Glomerular endothelial cell (primary cell): ENCODE measurements at regions not wholly inside any gene's neighbourhood (a gene's known extent, or its start where the extent isn't known, plus 50 kb on each side); places are given as distances from the start of the nearest gene placed in this dataset.
"Not testable (repeated sequence)": the region's sequence is repeated elsewhere in the genome, so short reads cannot be mapped to it uniquely, and the experiment has no call there.

Source experiments
- DNase-seq: peaks from one replicate; pipeline ENCODE4 v3.0.0-alpha.2; 2011; ENCODE audit warnings: low read depth, low spot score; ENCODE audit errors: extremely low read depth

GRCh38 chr2:81136296-81136695 is 831.7 kb upstream of the LRRTM1 start:
- no peak for DNase-seq

- DNase-seq, result no peak
Measured at GRCh38 chr2:81097361-81097760, 792.8 kb upstream of the LRRTM1 start.

- DNase-seq, result no peak
Measured at GRCh38 chr2:81093031-81093430, 788.5 kb upstream of the LRRTM1 start.

- no peak for DNase-seq
Measured at GRCh38 chr2:81087646-81088045, 783.1 kb upstream of the LRRTM1 start.

- no peak for DNase-seq
Measured at GRCh38 chr2:81084101-81084500, 779.5 kb upstream of the LRRTM1 start.

- no peak for DNase-seq
Measured at GRCh38 chr2:81078631-81079030, 774.1 kb upstream of the LRRTM1 start.

GRCh38 chr2:81078102-81078501 is 773.5 kb upstream of the LRRTM1 start:
- DNase-seq, result no peak

- no peak for DNase-seq
Measured at GRCh38 chr2:81077396-81077795, 772.8 kb upstream of the LRRTM1 start.

- no peak for DNase-seq
Measured at GRCh38 chr2:81073412-81073811, 768.9 kb upstream of the LRRTM1 start.

GRCh38 chr2:81068144-81068543 is 763.6 kb upstream of the LRRTM1 start:
- DNase-seq, result no peak

GRCh38 chr2:81061016-81061415 is 756.5 kb upstream of the LRRTM1 start:
- no peak for DNase-seq

GRCh38 chr2:81050580-81051095 is 746.1 kb upstream of the LRRTM1 start:
- DNase-seq, result no peak

- DNase-seq, result no peak
Measured at GRCh38 chr2:81043681-81044080, 739.1 kb upstream of the LRRTM1 start.

GRCh38 chr2:81007104-81007503 is 702.6 kb upstream of the LRRTM1 start:
- DNase-seq, result no peak

GRCh38 chr2:81002906-81003305 is 698.4 kb upstream of the LRRTM1 start:
- DNase-seq, result no peak

- no peak for DNase-seq
Measured at GRCh38 chr2:80987466-80987865, 682.9 kb upstream of the LRRTM1 start.

GRCh38 chr2:80969900-80970299 is 665.3 kb upstream of the LRRTM1 start:
- no peak for DNase-seq

GRCh38 chr2:80968450-80968849 is 663.9 kb upstream of the LRRTM1 start:
- DNase-seq, result no peak

- no peak for DNase-seq
Measured at GRCh38 chr2:80947601-80948130, 643.1 kb upstream of the LRRTM1 start.

- no peak for DNase-seq
Measured at GRCh38 chr2:80943487-80943886, 638.9 kb upstream of the LRRTM1 start.

GRCh38 chr2:80942766-80943165 is 638.2 kb upstream of the LRRTM1 start:
- DNase-seq, result no peak

GRCh38 chr2:80938463-80938862 is 633.9 kb upstream of the LRRTM1 start:
- DNase-seq, result no peak

GRCh38 chr2:80931820-80932219 is 627.3 kb upstream of the LRRTM1 start:
- not testable (repeated sequence) for DNase-seq
